GM19193 (cell line): ENCODE measurements at regions not wholly inside any gene's neighbourhood (a gene's known extent, or its start where the extent isn't known, plus 50 kb on each side); places are given as distances from the start of the nearest gene placed in this dataset.

Experiments used
- POLR2A ChIP-seq: IDR thresholded peaks from 4 replicates; pipeline ENCODE4 v1.6.1; 2011; ENCODE audit not compliant: insufficient read depth, insufficient read length; ENCODE audit errors: extremely low read depth

- no peak for TF ChIP-seq POLR2A
Observed at GRCh38 chr6:118735320-118735719, 83.9 kb upstream of the CEP85L start.

DNA sequence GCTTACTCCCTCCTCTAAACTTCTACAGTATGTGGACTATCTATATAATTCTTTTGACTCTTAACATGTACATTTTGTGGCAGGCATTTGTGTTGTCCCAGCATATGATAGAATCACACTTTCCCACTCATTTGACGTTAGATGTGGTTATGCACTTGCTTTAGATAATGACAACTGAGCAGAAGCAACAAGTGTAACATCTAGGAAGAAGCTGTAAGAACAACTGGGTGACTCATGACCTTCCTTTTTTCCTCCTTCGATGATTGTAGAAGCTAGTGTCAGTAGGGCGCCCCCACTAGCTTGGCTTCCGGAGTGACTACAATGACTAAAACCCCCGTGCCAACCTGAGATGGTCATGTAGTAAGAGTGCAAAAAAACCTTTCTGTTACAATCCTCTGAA lies 74.6 kb upstream of the CEP85L start:
- TF ChIP-seq POLR2A, result no peak

DNA sequence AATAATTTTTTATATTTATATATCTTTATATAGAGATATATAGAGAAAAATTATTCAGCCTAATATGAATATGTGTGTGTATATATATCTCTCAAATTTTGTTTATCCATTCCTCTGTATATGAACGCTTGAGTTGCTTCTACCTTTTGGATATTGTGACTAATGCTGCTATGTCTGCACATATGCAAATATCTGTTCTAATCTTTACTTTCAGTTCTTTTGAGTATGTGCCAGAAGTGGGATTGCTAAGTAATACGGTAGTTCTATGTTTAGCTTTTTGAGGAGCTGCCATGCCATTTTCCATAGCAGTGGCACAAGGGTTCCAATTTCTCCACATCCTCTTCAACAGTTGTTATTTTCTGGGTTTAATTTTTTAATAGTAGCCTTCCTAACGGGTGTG lies 72.8 kb upstream of the CEP85L start:
- TF ChIP-seq POLR2A, result no peak

GRCh38 chr6:118722829-118723813 lies 71.7 kb upstream of the CEP85L start:
- TF ChIP-seq POLR2A, result no peak

DNA sequence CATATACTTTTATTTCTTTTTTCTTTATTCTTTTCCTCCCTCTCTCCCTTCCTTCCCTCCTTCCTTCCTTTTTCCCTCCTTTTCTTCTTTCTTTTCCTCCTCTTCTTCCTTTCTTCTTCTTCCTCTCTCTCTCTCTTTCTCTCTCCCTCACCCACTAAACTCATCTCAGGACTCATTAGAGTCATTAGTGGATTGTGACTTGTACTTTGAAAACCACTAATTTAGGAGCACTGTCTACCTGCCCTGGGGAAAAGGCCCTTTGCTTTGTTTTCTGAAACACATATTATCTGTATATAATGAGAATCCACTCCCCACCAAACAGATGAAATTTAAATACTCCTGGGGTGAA lies 68.7 kb upstream of the CEP85L start:
- no peak for TF ChIP-seq POLR2A

- TF ChIP-seq POLR2A, result no peak
Observed at GRCh38 chr6:118719351-118720124, 68.1 kb upstream of the CEP85L start.

DNA sequence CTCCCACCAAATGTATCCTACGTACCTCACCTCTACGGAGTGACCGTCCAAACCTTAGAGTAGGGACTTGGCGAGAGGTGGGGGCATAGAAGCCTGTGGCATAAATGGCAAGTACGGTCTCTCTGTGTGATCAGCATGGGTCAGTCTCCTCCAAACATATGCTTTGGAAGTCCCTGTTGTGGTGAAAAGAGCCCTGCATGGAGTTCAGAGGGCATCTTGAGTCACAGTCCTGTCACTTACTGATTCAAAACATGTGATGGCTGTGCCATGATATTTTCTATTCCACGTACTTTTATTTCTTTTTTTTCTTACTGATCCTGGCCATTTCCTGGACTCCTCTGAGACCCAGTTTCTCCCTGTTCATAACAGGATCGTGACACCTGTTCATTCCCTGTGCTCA lies 67.5 kb upstream of the CEP85L start:
- no peak for TF ChIP-seq POLR2A

DNA sequence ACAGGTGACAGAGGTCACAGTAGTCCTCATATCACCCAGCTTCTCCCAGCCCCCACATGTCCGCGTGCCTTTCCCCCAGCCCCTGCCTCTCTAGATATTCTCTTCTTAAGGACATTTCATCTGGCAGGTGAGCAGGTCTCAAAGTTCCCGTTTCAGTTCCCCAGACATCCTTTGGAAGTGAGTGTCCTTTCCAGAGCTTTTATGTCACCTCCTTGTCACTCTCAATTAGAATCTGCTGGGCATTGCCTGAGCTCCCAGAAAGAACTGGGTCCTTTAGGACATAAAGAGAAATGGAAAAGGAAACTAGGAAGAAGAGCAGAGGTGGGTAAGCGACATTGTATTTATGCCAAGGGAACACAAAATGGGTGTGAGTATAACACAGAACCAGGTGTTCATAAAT lies 66.9 kb upstream of the CEP85L start:
- no peak for TF ChIP-seq POLR2A

GRCh38 chr6:118717106-118717505 lies 65.7 kb upstream of the CEP85L start:
- TF ChIP-seq POLR2A, result no peak

- TF ChIP-seq POLR2A, result no peak
Observed at GRCh38 chr6:118715376-118715775, 64.0 kb upstream of the CEP85L start.

DNA sequence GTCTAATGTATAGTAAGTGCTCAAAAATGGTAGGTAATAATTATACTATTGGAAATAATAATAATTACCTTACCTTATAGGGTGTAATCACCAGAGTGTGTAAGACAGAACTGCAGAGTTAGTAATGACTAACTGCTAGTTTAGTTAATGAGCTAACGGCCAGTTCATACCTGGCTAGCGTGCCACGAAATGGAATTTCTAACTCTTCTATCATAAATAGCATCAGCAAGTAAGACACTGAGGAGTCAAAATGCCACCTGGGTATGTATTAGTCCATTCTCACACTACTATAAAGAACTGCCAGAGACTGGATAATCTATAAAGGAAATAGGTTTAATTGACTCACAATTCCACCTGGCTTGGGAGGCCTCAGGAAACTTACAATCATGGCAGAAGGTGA lies 63.4 kb upstream of the CEP85L start:
- TF ChIP-seq POLR2A, result no peak

- TF ChIP-seq POLR2A, result no peak
Observed at GRCh38 chr6:118712969-118713368, 61.6 kb upstream of the CEP85L start.

DNA sequence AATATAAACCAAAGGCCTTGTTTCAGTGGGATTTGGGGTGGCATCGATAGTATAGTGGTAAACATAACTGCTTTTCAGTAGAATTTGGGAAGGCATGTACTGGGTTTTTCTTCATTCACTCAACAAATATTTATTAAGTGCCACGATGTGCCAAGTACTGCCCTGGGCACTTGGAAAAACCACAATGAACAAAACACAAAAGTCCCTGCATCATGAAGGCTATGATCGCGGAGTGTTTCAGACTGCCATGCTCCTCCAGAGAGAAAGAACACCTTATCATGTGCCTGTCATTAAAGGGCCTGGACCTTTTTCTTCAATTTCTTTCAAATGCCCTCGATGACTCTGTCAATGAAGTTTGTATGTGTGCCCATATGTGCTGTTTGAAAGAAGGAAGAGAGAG lies 59.2 kb upstream of the CEP85L start:
- TF ChIP-seq POLR2A, result no peak

DNA sequence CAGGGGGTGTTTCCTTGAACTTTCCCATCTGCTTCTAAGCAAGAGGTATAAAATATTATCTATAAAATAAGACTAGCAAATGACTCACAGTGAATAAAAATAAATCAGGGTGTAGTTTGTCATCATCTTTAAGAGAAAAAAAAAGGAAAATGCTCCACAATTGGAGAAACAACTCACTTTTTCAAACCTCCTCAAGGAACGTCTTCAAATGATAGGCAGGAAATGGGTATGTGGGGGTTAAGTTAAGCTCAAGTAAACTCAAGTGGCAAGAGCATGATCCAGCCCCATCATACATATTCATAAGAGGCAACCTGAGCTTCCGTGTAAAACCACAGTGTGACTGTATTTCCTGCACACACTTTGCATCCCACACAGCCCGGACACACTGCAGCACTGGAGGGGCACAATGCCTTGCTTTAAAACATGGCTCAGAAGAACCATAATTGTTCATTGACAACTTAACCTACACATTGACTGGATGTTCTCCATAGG lies 58.5 kb upstream of the CEP85L start:
- TF ChIP-seq POLR2A, result peak; percentile 49

DNA sequence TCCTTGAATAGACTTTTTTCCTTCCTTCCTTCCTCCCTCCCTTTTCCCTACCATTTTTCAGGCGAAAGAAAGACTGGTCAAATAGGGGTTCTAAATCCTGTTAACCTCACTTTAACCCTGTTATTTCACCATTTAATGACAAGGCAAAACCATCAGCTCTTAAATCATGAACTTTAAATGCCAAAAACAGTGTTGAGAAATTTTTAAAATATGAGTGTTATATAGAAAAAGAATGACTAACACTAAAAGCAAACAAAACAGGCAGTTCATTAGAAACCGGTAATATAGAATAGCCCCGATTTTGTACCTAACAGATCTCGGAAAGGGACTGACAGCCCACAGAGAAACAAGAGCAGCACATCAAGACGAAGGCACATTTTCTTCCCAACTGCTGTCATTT lies 57.4 kb upstream of the CEP85L start:
- TF ChIP-seq POLR2A, result no peak

GRCh38 chr6:118708055-118708454 lies 56.7 kb upstream of the CEP85L start:
- TF ChIP-seq POLR2A, result no peak

- TF ChIP-seq POLR2A, result no peak
Observed at GRCh38 chr6:118706702-118707101, 55.3 kb upstream of the CEP85L start.
